G401 (cell line): ENCODE measurements at regions not wholly inside any gene's neighbourhood (a gene's known extent, or its start where the extent isn't known, plus 50 kb on each side); places are given as distances from the start of the nearest gene placed in this dataset.
"Not testable (repeated sequence)": the region's sequence is repeated elsewhere in the genome, so short reads cannot be mapped to it uniquely, and the experiment has no call there.

Experiments used
- DNase-seq: peaks from one replicate; pipeline ENCODE4 v3.0.0-alpha.2; 2015; ENCODE audit warnings: low spot score
- in situ Hi-C: cut with HindIII; loops from 2 replicates; pipeline ENCODE4 v1.10.0; 2016; ENCODE audit warnings: low sequenced_read_pairs, mixed read lengths

GRCh38 chr18:55897091-55897689, 309.2 kb upstream of the TCF4 start:
- DNase-seq, result no peak
- in situ Hi-C loops, result no loop called here

DNA sequence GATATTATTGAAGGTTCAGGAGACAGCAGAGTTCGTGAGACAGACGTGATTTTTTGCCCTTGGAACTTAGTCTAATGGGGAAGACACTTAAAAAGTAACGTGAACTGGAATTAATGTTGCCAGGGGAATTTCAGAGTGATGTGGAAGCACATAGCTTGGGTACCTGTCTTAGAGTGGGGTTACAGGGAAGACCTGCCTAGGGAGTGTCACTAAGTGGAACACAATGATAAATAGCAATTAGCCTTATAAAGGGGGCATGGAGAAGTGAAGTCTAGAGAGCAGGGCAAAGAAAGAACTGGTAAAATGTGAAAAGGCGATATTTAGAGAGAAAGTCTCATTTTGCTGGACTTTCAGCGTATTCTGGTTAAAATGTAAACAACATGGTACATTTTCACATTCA, 306.0 kb upstream of the TCF4 start:
- no peak for DNase-seq
- in situ Hi-C loops, result no loop called here

DNA sequence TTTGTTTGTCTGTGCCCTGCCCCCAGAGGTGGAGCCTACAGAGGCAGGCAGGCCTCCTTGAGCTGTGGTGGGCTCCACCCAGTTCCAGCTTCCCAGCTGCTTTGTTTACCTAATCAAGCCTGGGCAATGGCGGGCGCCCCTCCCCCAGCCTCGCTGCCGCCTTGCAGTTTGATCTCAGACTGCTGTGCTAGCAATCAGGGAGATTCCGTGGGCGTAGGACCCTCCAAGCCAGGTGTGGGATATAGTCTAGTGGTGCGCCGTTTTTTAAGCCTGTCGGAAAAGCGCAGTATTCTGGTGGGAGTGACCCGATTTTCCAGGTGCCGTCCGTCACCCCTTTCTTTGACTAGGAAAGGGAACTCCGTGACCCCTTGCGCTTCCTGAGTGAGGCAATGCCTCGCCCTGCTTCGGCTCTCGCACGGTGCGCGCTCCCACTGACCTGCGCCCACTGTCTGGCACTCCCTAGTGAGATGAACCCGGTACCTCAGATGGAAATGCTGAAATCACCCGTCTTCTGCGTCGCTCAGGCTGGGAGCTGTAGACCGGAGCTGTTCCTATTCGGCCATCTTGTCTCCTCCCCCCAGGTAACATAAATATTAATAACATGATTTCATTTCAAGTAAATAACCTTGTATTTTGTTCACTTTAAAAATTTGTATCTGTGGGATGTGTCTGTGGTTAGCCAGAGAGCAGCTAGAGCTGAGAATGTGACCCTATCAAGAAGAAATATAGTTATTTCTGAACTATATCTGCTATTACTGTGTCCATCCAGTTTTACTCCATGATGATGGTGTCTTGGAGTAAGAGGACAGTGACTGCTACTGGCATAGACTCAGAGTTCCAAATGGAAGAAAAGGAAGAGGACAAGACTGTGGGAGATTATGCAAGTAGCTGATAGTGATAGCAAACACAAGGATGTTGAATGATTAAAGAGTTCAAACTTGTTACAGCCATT, 305.1 kb upstream of the TCF4 start:
- in situ Hi-C loops, result not testable (repeated sequence)

DNA sequence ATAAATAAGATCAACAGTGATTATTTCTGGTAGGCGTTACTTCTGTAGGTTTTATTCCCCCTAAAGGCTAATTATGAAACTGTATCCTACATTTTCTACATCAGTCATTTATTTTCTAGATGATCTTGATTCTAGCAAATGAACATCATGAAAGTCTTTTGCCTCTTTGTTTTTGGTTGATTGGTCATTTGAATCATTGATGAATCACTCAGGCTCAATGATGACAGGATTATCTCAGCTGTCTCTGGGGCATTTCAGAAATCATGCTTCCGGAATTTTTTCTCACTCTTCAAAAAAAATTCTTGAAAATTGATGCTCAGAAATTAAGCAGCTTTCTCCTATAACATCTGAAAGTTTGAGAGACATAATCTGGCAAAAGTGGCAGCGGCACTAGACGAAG, 298.9 kb upstream of the TCF4 start:
- in situ Hi-C loops, result no loop called here
- DNase-seq, result no peak

More for the DNA sequence above, 305.1 kb upstream of the TCF4 start:
- DNase-seq, result not testable (repeated sequence)

GRCh38 chr18:55884498-55884897, 296.5 kb upstream of the TCF4 start:
- DNase-seq, result no peak
- in situ Hi-C loops, result no loop called here

- in situ Hi-C loops, result no loop called here
- no peak for DNase-seq
These were observed 292.6 kb upstream of the TCF4 start for GRCh38 chr18:55880617-55881016.

- no peak for DNase-seq
- in situ Hi-C loops, result no loop called here
These were observed 291.3 kb upstream of the TCF4 start for GRCh38 chr18:55879331-55879730.

DNA sequence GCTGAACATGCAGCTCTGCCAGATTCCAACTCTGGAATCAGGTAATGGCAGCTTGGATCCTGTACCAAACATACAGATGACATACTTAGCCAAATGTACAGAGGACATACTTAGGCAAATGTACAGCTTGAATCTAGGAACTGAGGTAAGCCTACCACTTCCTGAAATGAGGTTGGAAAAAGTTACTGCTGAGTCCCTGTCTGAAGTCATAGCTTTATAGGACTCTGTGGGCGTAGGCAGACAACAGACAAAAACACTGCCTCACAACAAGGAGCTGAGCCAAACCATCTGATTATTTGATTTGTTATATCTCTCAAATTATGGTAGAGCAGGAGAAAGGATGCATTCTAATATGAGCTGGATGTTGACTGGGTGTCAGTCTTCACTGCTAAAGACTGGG, 290.2 kb upstream of the TCF4 start:
- in situ Hi-C loops, result no loop called here
- no peak for DNase-seq

DNA sequence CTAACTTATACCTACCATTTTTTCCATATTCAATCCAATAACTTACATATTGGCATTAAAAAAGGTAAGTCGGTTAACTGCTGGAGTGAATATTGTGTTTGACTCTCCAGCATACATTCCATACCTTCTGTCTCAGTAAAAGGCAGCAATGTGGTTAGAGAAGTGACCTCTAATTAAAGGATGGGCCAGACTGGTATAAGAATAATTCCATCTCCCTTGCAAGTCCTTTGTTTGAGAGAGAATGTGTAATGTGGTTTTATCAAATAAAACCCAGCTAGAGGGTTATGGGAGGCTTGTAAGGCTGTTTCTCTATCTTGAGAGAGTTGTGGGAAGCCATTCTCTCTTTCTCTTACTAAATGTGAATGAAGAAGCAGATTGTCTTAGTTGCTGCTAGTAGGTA, 289.3 kb upstream of the TCF4 start:
- in situ Hi-C loops, result no loop called here
- no peak for DNase-seq

DNA sequence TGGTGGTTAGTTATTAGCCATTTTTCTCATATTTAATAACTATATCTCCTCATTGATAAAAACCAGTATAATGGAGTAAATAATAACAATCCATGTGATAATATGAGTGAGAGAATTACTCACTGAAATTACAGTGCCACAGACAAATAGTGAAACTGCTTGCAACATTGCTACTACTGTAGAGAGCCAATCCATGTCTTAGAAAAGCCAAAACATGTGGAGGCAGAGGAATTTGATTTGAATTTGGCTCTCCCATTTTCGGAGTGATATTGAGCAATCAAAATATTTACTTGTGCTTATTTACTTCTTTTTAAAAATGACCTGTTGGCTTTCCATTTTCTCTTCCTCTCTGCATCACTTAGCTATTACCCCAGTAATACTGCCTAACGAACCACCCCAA, 288.3 kb upstream of the TCF4 start:
- in situ Hi-C loops, result no loop called here
- no peak for DNase-seq

- DNase-seq, result no peak
- in situ Hi-C loops, result no loop called here
These were observed 287.4 kb upstream of the TCF4 start for GRCh38 chr18:55875371-55875901.

GRCh38 chr18:55869556-55870501, 281.8 kb upstream of the TCF4 start:
- in situ Hi-C loops, result no loop called here

DNA sequence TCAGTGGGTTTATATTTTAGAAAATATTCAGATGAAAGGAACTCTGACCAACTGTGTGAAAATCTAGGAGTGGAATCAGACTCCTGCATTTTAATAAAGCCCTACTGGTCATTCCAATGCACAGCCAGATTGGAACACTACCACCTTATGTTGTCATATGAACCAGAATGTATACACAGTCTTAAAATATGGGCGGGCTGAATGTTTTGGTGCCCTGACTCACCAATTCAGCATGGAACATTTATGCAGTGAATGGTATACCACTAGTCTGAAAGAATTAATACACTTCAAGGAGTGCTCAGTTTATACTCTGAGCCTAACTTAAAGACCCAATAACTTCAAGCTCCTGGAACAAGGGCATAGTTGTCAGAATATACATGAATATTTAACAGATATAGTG, 280.9 kb upstream of the TCF4 start:
- in situ Hi-C loops, result no loop called here

More at GRCh38 chr18:55869556-55870501, 281.8 kb upstream of the TCF4 start:
- no peak for DNase-seq

GRCh38 chr18:55866886-55867285, 278.9 kb upstream of the TCF4 start:
- in situ Hi-C loops, result no loop called here
- no peak for DNase-seq

More for the DNA sequence above, 280.9 kb upstream of the TCF4 start:
- no peak for DNase-seq

GRCh38 chr18:55866006-55866405, 278.0 kb upstream of the TCF4 start:
- in situ Hi-C loops, result no loop called here
- DNase-seq, result no peak

- in situ Hi-C loops, result no loop called here
- no peak for DNase-seq
These were observed 276.3 kb upstream of the TCF4 start for GRCh38 chr18:55864281-55864680.

DNA sequence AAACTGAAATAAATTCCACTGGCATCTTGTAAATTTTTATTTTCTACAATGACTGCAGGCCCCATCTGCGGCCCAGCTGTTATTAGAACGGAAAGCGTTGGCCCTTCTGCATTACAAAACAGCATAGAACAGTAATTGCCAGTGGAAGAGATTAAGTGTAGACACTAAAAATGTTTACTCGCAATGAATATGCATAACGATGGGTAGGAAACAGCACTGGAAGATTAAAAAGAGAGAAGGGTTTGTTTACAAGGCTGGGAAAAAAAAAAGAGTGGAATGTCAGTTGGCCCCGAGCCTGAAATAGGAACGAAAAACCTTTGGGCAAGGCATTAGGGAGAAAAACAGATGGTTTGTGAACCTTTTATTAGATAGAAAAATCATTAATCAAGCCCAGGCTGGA, 275.9 kb upstream of the TCF4 start:
- peak; percentile 34 for DNase-seq
- in situ Hi-C loops, result no loop called here

- no peak for DNase-seq
- in situ Hi-C loops, result no loop called here
These were observed 275.4 kb upstream of the TCF4 start for GRCh38 chr18:55863391-55863706.

DNA sequence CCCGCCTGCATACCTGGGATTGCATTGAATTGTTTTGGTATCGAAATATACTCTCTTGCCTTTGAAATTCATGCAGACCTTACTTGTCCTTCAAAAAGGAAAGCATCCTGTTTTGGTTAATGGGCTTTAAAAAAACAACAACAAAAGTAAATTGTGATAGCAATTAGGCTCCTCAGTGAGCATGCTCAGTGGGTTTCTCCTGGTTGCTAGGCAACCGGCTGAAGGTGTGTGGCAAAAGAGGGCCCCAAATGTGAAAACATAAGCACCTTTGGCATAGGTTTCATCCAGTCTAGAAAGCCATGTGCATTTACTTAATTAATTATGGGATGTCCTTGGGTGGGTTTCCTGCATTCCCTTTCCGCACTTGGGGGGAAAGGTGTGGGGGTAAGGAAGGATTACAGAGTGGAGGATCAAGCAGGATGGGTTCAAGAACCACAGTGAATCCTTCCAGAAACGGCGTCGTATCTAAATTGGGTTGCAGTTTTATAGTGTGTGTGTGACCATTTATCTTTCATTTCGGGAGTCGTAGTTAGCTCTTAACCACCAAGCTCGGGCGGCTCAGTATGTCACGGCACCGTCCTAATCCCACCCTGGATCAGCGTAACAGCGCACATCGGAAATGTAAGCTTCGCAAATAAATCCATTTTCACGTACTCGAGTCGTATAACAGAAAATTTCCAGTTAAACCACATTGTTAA, 274.9 kb upstream of the TCF4 start:
- in situ Hi-C loops, result no loop called here
- peak; percentile 12 for DNase-seq
